ENCODE measurements at regions not wholly inside any gene's neighbourhood (a gene's known extent, or its start where the extent isn't known, plus 50 kb on each side); places are given as distances from the start of the nearest gene placed in this dataset.
"Not testable (repeated sequence)": the region's sequence is repeated elsewhere in the genome, so short reads cannot be mapped to it uniquely, and the experiment has no call there.

DNA sequence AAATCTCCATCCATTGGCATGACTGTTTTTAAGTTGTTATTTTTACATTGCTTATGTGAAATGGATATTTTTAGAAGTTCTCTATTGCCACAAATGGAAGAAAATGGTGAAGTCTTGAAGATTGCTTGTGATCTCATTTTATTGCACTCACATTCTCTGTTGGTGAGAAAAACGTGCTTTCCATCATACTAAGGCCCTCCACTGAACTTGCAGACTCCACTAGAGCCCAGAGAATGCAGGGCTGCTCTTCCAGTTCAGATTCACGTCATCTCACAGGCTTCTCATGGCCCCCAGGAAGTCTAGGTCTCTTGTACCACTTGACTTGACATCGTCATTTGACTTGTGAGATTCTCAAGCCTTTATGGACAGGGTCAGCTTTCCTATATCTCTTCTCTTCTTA lies 254.8 kb upstream of the COPS8 start:
- no peak for DNase-seq (ENCODE audit: low read depth)

- DNase-seq (ENCODE audit: low read depth) = no peak
Observed at GRCh38 chr2:236831698-236832097, 254.0 kb upstream of the COPS8 start.

DNA sequence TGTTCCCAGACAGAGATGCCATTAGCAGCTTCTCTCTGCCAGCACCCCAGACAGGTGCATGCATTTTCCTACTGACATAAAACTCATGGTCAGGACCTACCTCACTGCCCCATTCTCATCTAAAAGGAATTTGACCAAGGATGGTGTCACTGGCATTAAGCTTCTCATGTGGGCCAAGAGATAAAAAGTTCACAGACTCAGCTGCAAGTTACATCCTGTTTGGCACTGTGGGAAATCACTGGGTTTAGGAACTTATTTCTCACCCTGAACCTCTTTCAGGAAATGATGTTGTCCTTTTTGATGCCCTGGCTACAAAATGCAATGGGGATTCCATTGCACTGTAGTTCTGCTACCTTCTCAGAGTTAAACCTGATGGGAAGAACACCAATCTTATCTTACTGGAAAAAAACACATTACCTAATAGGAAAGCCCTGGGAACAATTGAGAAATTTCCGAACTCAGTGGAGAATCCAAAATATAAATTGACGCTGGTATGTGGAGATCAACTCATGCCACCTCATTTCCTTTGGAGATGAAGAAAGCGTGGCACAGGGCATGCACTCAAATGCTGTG lies 252.1 kb upstream of the COPS8 start:
- DNase-seq (ENCODE audit: low read depth) = no peak

DNA sequence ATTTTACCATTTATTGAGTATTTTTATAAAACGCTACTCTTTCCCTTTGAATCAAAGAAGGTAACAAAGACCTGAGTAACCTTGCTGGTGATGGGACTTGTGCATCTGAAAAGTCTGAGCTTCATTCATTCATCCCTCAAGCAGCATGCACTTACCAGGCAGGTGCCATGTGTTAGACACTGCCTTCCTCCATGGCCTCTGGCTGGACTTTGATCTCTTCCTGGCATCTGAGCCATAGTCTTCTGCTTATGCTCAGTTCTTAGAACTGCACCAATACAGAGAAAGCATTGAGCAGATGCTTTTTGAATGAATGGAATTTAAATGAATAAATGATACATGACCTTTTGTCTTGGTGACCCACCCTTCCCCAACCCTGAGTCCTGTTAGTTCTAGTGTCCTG lies 251.4 kb upstream of the COPS8 start:
- DNase-seq (ENCODE audit: low read depth) = no peak

DNA sequence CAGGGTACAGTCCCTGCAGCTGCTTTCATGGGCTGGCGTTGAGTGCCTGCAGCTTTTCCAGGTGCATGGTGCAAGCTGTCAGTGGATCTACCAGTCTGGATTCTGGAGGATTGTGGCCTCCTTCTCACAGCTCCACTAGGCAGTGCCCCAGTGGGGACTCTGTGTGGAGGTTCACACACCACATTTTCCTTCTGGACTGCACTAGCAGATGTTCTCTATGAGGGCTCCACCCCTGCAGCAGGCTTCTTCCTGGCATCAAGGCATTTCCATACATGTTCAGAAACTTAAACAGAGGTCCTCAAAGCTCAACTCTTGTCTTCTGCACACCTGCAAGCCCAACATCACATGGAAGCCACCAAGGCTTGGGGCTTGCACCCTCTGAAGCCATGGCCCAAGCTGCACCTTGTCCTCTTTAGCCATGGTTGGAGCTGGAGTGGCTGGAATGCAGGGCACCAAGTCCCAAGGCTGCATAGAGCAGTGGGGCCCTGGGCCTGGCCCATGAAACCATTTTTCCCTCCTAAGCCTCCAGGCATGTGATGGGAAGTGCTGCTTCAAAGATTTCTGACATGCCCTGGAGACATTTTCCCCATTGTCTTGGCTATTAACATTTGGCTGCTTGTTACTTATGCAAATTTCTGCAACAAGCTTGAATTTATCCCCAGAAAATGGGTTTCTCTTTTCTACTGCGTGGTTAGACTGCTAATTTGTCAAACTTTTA lies 250.2 kb upstream of the COPS8 start:
- DNase-seq (ENCODE audit: low read depth) = no peak

DNA sequence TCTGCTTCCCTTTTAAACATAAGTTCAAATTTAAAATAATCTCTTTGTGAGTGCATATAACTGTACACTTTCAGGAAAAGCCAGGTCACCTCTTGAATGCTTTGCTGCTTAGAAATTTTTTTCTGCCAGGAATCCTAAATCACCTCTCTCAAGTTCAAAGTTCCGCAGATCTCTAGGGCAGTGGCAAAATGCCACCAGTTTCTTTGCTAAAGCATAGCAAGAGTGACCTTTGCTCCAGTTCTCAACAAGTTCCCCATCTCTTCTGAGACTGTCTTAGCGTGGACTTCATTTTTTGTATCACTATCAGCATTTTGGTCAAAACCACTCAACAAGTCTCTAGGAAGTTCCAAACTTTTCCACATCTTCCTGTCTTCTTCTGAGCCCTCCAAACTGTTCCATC lies 249.7 kb upstream of the COPS8 start:
- not testable (repeated sequence) for DNase-seq (ENCODE audit: low read depth)

GRCh38 chr2:236840215-236840614 lies 245.5 kb upstream of the COPS8 start:
- DNase-seq (ENCODE audit: low read depth) = no peak

- no peak for DNase-seq (ENCODE audit: low read depth)
Observed at GRCh38 chr2:236840857-236841256, 244.8 kb upstream of the COPS8 start.

GRCh38 chr2:236841389-236841788 lies 244.3 kb upstream of the COPS8 start:
- no peak for DNase-seq (ENCODE audit: low read depth)

- no peak for DNase-seq (ENCODE audit: low read depth)
Observed at GRCh38 chr2:236843161-236843968, 242.3 kb upstream of the COPS8 start.

DNA sequence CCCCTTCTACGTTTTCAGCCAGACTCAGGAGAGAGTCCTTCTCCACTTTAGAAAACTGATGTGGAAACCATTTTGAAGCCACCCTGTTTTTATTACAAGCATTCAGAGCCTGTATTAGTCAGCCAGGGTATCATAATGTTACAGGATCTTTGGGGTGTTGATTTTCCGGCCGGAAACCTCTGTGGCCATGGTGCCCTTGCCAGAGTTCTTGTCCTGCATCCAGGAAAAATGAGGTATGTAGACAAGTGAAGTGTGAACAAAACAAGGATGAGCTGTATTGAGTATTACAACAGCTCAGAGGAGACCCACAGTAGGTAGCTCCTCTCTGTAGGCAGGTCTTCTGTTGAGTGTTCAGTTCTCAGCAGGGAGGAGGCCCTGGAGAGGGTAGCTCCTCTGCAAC lies 241.0 kb upstream of the COPS8 start:
- no peak for DNase-seq (ENCODE audit: low read depth)

GRCh38 chr2:236847023-236847422 lies 238.7 kb upstream of the COPS8 start:
- no peak for DNase-seq (ENCODE audit: low read depth)

- no peak for DNase-seq (ENCODE audit: low read depth)
Observed at GRCh38 chr2:236847538-236848263, 238.0 kb upstream of the COPS8 start.

GRCh38 chr2:236848501-236848900 lies 237.2 kb upstream of the COPS8 start:
- DNase-seq (ENCODE audit: low read depth) = no peak

- no peak for DNase-seq (ENCODE audit: low read depth)
Observed at GRCh38 chr2:236849508-236849907, 236.2 kb upstream of the COPS8 start.

DNA sequence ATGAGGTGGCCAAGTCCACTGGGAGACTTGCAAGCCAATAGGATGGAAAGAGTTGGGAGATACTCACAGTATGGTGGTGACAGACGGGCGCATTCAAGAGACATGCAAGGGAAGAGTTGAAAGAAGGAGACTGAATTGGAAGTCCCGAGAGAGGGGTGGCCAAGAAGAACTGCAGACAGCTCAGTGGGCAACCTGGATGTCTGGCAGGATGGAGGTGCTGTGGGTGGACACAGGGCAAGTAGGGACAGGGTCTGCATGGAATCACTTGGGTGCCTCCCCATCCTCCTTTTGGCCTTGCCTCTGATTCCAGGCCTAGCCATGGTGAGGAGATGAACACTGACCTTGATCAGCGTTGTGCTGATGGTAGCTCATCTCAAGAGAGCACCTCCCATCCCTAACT lies 235.7 kb upstream of the COPS8 start:
- no peak for DNase-seq (ENCODE audit: low read depth)

DNA sequence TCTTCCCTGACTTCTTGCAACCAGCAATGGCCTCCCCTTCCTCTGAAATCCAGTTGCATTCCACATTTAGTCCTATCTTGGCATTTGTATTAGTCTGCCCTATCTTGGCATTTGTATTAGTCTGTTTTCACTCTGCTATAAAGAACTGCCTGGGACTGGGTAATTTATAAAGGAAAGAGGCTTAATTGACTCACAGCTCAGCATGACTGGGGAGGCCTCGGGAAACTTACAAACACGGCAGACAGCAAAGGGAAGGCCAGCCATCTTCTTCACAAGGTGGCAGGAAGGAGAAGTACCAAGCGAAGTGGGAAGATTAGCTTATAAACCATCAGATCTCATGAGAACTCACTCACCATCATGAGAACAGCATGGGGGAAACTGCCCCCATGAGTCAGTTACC lies 234.5 kb upstream of the COPS8 start:
- DNase-seq (ENCODE audit: low read depth) = no peak

DNA sequence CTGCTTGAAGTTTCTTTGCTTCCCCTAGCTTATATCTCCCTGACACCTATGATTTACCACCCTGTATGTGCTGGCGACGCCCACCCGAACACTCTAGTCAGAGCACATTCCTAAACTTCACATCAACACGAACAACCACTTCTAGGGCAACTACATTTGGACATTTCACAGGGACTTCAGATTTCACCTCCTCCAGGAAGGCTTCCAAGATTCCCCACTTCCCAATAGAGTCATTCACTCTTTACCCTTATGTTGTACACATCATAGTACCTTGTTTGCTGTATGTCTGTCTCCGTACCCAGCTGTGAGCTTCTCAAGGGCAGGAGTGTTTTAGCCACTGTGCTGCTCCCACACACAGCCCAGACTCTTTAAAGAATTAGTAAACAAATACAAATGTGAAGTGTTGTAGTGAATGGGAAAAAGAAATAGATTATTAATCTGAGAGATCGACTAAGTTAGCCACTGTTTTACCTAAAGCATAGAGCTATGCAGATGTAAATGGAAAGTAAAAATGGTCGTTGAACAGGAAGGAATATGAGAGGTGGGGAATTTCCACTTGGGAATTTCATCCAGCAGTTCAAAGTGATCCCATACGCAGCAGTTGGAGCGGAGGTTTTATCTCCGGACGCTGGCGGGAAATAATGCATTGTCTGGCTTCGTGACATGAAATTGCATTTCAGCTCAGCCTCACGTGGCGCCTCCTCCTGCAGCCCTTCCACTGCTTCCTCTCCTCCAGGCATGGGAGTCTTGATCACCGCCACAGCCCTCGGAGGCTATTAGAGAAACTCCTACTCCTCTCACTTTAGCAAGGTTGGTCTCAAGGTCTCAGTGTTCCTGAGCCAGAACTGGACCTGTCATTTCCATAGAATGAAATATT lies 233.4 kb upstream of the COPS8 start:
- DNase-seq (ENCODE audit: low read depth) = no peak

GRCh38 chr2:236852977-236853374 lies 232.7 kb upstream of the COPS8 start:
- DNase-seq (ENCODE audit: low read depth) = no peak

GRCh38 chr2:236853585-236854051 lies 232.1 kb upstream of the COPS8 start:
- no peak for DNase-seq (ENCODE audit: low read depth)

DNA sequence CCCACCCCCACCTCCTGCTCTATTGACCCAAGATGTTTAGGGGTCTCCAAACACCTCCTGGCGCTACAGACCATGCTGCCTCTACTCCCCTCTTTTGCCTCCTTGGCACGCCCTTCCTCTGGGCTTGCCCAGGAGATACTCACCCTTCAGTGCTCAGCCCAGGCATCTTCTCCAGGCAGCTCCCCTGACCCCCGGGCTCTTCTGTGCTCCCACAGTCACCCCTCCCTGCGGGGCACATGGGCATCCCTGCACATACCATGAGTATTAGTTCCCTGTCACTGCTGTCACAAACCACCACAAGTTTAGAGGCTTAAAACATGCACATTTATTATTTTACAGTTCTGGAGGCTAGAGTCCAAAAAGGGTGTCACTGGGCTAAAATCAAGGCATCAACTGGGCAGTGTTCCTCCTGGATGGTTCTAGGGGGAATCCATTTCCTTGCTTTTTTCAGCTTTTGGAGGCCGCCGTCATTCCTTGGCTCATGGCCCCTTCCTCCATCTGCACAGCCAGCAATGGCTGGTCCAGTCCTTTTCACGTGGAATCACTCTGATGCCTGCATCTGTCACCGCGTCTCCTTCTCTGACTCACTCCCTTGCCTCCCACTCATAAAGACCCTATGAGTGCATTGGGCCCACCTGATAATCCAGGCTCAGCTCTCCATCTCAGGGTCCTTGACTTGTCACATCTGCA lies 230.4 kb upstream of the COPS8 start:
- DNase-seq (ENCODE audit: low read depth) = no peak
